ENCODE measurements at regions not wholly inside any gene's neighbourhood (a gene's known extent, or its start where the extent isn't known, plus 50 kb on each side); places are given as distances from the start of the nearest gene placed in this dataset.

- Histone ChIP-seq H3K36me3 (ENCODE audit: control insufficient read depth, insufficient read depth, low read length) (no peaks in the 10 kb centered on the region), H3K4me1 (no peaks in the 10 kb centered on the region), H3K27ac (no peak overlapping the region), H2AFZ (no peak overlapping the region), H3K79me2 (no peaks in the 10 kb centered on the region), H3K4me3 (ENCODE audit: low read depth, low read length) (no peak overlapping the region), H3K4me2 (ENCODE audit: low read length) (no peak overlapping the region), H3K27me3 (ENCODE audit: control insufficient read depth, insufficient read depth, low read length) (no peaks in the 10 kb centered on the region), H3K9ac (no peak overlapping the region), H3K9me3 (ENCODE audit: control insufficient read depth, low read length) (no peaks in the 10 kb centered on the region)
- TF ChIP-seq CTCF (IDR thresholded peaks at IDR 0.05) = no peak
Measured at GRCh38 chr2:15006667-15007066, 374.1 kb downstream of the LRATD1 start.

- Histone ChIP-seq H3K9me3 (ENCODE audit: control insufficient read depth, low read length) (no peaks in the 10 kb centered on the region), H3K4me1 (no peaks in the 10 kb centered on the region), H3K36me3 (ENCODE audit: control insufficient read depth, insufficient read depth, low read length) (no peaks in the 10 kb centered on the region), H3K4me3 (ENCODE audit: low read depth, low read length) (no peak overlapping the region), H2AFZ (no peak overlapping the region), H3K79me2 (no peaks in the 10 kb centered on the region), H3K27me3 (ENCODE audit: control insufficient read depth, insufficient read depth, low read length) (no peaks in the 10 kb centered on the region), H3K9ac (no peak overlapping the region), H3K4me2 (ENCODE audit: low read length) (no peak overlapping the region), H3K27ac (no peak overlapping the region)
- TF ChIP-seq CTCF (IDR thresholded peaks at IDR 0.05) = no peak
Measured at GRCh38 chr2:15009681-15010080, 377.2 kb downstream of the LRATD1 start.

GRCh38 chr2:15010346-15010745 lies 377.8 kb downstream of the LRATD1 start:
- TF ChIP-seq CTCF (IDR thresholded peaks at IDR 0.05) = no peak
- no peaks in the 10 kb centered on the region for H3K79me2 ChIP-seq

GRCh38 chr2:15018814-15019213 lies 386.3 kb downstream of the LRATD1 start:
- H2AFZ ChIP-seq = no peak overlapping the region
- H3K27me3 ChIP-seq (ENCODE audit: control insufficient read depth, insufficient read depth, low read length) = no peaks in the 10 kb centered on the region
- no peaks in the 10 kb centered on the region for H3K79me2 ChIP-seq
- no peak overlapping the region for H3K4me2 ChIP-seq (ENCODE audit: low read length)
- H3K9ac ChIP-seq = no peak overlapping the region
- no peaks in the 10 kb centered on the region for H3K9me3 ChIP-seq (ENCODE audit: control insufficient read depth, low read length)
- H3K36me3 ChIP-seq (ENCODE audit: control insufficient read depth, insufficient read depth, low read length) = no peaks in the 10 kb centered on the region
- no peaks in the 10 kb centered on the region for H3K4me1 ChIP-seq
- H3K4me3 ChIP-seq (ENCODE audit: low read depth, low read length) = no peak overlapping the region
- TF ChIP-seq CTCF (IDR thresholded peaks at IDR 0.05) = no peak
- no peak overlapping the region for H3K27ac ChIP-seq

More at GRCh38 chr2:15010346-15010745, 377.8 kb downstream of the LRATD1 start:
- H2AFZ ChIP-seq = no peak overlapping the region
- no peaks in the 10 kb centered on the region for H3K4me1 ChIP-seq
- H3K9me3 ChIP-seq (ENCODE audit: control insufficient read depth, low read length) = no peaks in the 10 kb centered on the region
- no peak overlapping the region for H3K4me2 ChIP-seq (ENCODE audit: low read length)
- no peak overlapping the region for H3K27ac ChIP-seq
- H3K27me3 ChIP-seq (ENCODE audit: control insufficient read depth, insufficient read depth, low read length) = no peaks in the 10 kb centered on the region
- H3K9ac ChIP-seq = no peak overlapping the region
- no peak overlapping the region for H3K4me3 ChIP-seq (ENCODE audit: low read depth, low read length)
- H3K36me3 ChIP-seq (ENCODE audit: control insufficient read depth, insufficient read depth, low read length) = no peaks in the 10 kb centered on the region

GRCh38 chr2:15023221-15023620 lies 390.7 kb downstream of the LRATD1 start:
- Histone ChIP-seq H3K79me2 (no peaks in the 10 kb centered on the region), H3K27me3 (ENCODE audit: control insufficient read depth, insufficient read depth, low read length) (no peaks in the 10 kb centered on the region), H3K9ac (no peak overlapping the region), H3K4me1 (no peaks in the 10 kb centered on the region), H3K4me2 (ENCODE audit: low read length) (no peak overlapping the region), H3K4me3 (ENCODE audit: low read depth, low read length) (no peak overlapping the region), H3K36me3 (ENCODE audit: control insufficient read depth, insufficient read depth, low read length) (no peaks in the 10 kb centered on the region), H3K27ac (no peak overlapping the region), H2AFZ (no peak overlapping the region), H3K9me3 (ENCODE audit: control insufficient read depth, low read length) (no peaks in the 10 kb centered on the region)
- no peak for TF ChIP-seq CTCF (IDR thresholded peaks at IDR 0.05)

Measured in parathyroid adenoma (tissue), 2 donors.